SU-DHL-6 (cell line): ENCODE measurements at regions not wholly inside any gene's neighbourhood (a gene's known extent, or its start where the extent isn't known, plus 50 kb on each side); places are given as distances from the start of the nearest gene placed in this dataset.

ENCODE experiments used
- EZH2phosphoT487 ChIP-seq: fragments of 200-600 bp; sonication (generic), shearing (Covaris generic); conservative IDR thresholded peaks from 2 replicates; pipeline ENCODE4 v1.6.1; 2018; ENCODE audit warnings: mild to moderate bottlenecking, antibody characterized with exemption, low read length, moderate library complexity, mixed read lengths
- TF ChIP-seq, protein P1 (sequence below): fragments of 200-600 bp; sonication (generic); IDR thresholded peaks from one replicate; pipeline ENCODE4 v1.5.1; 2017; ENCODE audit warnings: antibody characterized with exemption, mild to moderate bottlenecking, low read length, moderate library complexity; ENCODE audit not compliant: insufficient read depth, poor library complexity, severe bottlenecking

DNA sequence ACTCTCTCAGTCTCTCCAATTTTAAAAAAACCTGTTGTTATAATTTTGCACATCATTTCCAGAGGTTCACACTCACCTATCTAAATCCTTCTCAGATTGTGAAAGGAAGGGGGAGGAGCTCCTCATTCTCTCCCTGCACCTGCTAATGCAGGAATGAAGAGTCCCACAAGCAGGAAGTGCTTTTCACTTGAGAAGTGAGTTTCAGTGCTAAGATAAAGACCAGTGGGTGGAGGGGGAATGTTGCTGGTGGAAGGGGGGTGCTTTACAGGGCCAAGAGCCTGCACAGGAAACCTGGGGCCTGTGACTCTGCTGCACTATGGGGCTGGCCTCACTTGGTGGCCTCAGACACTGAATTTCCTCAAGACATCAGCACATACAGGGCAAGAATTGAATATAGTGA lies 176.4 kb downstream of the PTPN20 start:
- TF ChIP-seq, protein P1, sequence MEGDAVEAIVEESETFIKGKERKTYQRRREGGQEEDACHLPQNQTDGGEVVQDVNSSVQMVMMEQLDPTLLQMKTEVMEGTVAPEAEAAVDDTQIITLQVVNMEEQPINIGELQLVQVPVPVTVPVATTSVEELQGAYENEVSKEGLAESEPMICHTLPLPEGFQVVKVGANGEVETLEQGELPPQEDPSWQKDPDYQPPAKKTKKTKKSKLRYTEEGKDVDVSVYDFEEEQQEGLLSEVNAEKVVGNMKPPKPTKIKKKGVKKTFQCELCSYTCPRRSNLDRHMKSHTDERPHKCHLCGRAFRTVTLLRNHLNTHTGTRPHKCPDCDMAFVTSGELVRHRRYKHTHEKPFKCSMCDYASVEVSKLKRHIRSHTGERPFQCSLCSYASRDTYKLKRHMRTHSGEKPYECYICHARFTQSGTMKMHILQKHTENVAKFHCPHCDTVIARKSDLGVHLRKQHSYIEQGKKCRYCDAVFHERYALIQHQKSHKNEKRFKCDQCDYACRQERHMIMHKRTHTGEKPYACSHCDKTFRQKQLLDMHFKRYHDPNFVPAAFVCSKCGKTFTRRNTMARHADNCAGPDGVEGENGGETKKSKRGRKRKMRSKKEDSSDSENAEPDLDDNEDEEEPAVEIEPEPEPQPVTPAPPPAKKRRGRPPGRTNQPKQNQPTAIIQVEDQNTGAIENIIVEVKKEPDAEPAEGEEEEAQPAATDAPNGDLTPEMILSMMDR = no peak
- no peak for TF ChIP-seq EZH2phosphoT487
